ENCODE measurements at regions not wholly inside any gene's neighbourhood (a gene's known extent, or its start where the extent isn't known, plus 50 kb on each side); places are given as distances from the start of the nearest gene placed in this dataset.

- Histone ChIP-seq H3K14ac (ENCODE audit: insufficient read length) (no peak overlapping the region), H3K23ac (ENCODE audit: insufficient read length) (no peak overlapping the region), H3K4ac (replicated peaks; ENCODE audit: insufficient read length, low read depth, low read length) (no peak overlapping the region), H2AFZ (ENCODE audit: low read length) (no peak overlapping the region), H4K8ac (ENCODE audit: extremely low read depth, insufficient read depth, low read length) (no peak overlapping the region), H2BK12ac (ENCODE audit: low read depth, low read length) (no peak overlapping the region), H3K9ac (replicated peaks in 1 of 4; ENCODE audit: extremely low read depth in 1 of 4, low read depth in 3 of 4, low read length in 3 of 4) (no peak overlapping the region), H3K18ac (ENCODE audit: extremely low read depth, low read length) (no peak overlapping the region), H4K5ac (ENCODE audit: insufficient read length, low read depth, low read length) (no peak overlapping the region), H3K27me3 (replicated peaks in 1 of 4; ENCODE audit: control insufficient read depth in 3 of 4, extremely low read depth in 1 of 4, insufficient read depth in 3 of 4, low read length in 3 of 4) (no peaks in the 10 kb centered on the region), H2AK5ac (ENCODE audit: low read depth, low read length) (no peak overlapping the region), H3K27ac (ENCODE audit: low read depth, low read length) (no peak overlapping the region), H2BK15ac (ENCODE audit: low read length) (no peak overlapping the region), H3K79me2 (ENCODE audit: control insufficient read depth in 1 of 2, insufficient read depth in 2 of 2, low read length in 2 of 2) (no peaks in the 10 kb centered on the region), H3K23me2 (ENCODE audit: low read depth, low read length) (no peaks in the 10 kb centered on the region), H4K91ac (replicated peaks; ENCODE audit: insufficient read length, low read length) (no peak overlapping the region), H3K56ac (replicated peaks; ENCODE audit: insufficient read length, low read depth, low read length) (no peak overlapping the region), H2BK20ac (ENCODE audit: low read length) (no peak overlapping the region), H3K36me3 (ENCODE audit: control insufficient read depth in 2 of 4, insufficient read depth in 4 of 4, low read length in 3 of 4) (peaks cover 0 to 4% (median 0%) of the 10 kb centered on the region in 4 experiments; a peak in 1 of 8 replicates), H3K4me2 (ENCODE audit: insufficient read depth in 1 of 2, low read depth in 2 of 2, low read length in 2 of 2) (no peak overlapping the region), H4K20me1 (replicated peaks in 1 of 2; ENCODE audit: control insufficient read depth in 1 of 2, insufficient read depth in 2 of 2, low read length in 2 of 2) (no peaks in the 10 kb centered on the region), H2BK5ac (ENCODE audit: low read depth, low read length) (no peak overlapping the region), H3K9me3 (ENCODE audit: insufficient read depth in 2 of 2, low read depth in 1 of 2, low read length in 1 of 2) (peaks cover 22 to 25% of the 10 kb centered on the region in 2 experiments), H3K4me3 (ENCODE audit: extremely low read depth in 1 of 4, insufficient read depth in 2 of 4, low read depth in 3 of 4, low read length in 4 of 4) (peak overlapping the region in 1 of 4 experiments; percentile 2; a peak in 1 of 8 replicates), H2BK120ac (replicated peaks; ENCODE audit: low read depth, low read length) (no peak overlapping the region), H3K4me1 (replicated peaks in 1 of 4; ENCODE audit: control insufficient read depth in 3 of 4, insufficient read depth in 4 of 4, low read length in 3 of 4) (peaks cover 3 to 12% (median 6%) of the 10 kb centered on the region in 4 experiments; a peak in 6 of 7 replicates), H3K79me1 (ENCODE audit: low read depth, low read length) (no peaks in the 10 kb centered on the region)
- POLR2A ChIA-PET (ENCODE audit: partially characterized antibody) = no interaction called here
- DNase-seq (ENCODE audit: low read depth in 1 of 2, low spot score in 2 of 2) (peak in 1 of 2 experiments; percentile 38), FAIRE-seq (peak; percentile 94)
- TF ChIP-seq, protein P1, sequence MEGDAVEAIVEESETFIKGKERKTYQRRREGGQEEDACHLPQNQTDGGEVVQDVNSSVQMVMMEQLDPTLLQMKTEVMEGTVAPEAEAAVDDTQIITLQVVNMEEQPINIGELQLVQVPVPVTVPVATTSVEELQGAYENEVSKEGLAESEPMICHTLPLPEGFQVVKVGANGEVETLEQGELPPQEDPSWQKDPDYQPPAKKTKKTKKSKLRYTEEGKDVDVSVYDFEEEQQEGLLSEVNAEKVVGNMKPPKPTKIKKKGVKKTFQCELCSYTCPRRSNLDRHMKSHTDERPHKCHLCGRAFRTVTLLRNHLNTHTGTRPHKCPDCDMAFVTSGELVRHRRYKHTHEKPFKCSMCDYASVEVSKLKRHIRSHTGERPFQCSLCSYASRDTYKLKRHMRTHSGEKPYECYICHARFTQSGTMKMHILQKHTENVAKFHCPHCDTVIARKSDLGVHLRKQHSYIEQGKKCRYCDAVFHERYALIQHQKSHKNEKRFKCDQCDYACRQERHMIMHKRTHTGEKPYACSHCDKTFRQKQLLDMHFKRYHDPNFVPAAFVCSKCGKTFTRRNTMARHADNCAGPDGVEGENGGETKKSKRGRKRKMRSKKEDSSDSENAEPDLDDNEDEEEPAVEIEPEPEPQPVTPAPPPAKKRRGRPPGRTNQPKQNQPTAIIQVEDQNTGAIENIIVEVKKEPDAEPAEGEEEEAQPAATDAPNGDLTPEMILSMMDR (IDR thresholded peaks at IDR 0.05; ENCODE audit: control extremely low read depth in 1 of 3, insufficient read depth in 1 of 3, low read depth in 1 of 3, low read length in 3 of 3) = no peak
- TF ChIP-seq KDM4A (IDR thresholded peaks at IDR 0.05; ENCODE audit: low read depth, low read length, severe bottlenecking) (no peak), SP1 (IDR thresholded peaks at IDR 0.05; ENCODE audit: low read depth, low read length) (0 out of 2 replicates have a peak, but pooled peaks have one; percentile 20), GTF2F1 (IDR thresholded peaks at IDR 0.05; ENCODE audit: borderline replicate concordance, low read depth, low read length) (no peak), BRCA1 (IDR thresholded peaks at IDR 0.05; ENCODE audit: low read depth, low read length) (no peak), SIRT6 (IDR thresholded peaks at IDR 0.05; ENCODE audit: low read length) (no peak), TEAD4 (IDR thresholded peaks at IDR 0.05; ENCODE audit: low read depth, low read length) (peak; percentile 29; the same call in 1 of the 2 replicates)
- 30% methylated on average over 3 of the region's 3 CpGs; no CpG with 5 or more reads in 1 of the 2 experiments for WGBS, 2 experiments (ENCODE audit: extremely low coverage in 1 of 2, insufficient coverage in 1 of 2, insufficient read length in 1 of 2, insufficient replicate concordance in 2 of 2, low coverage in 1 of 2, low lambda C conversion rate in 2 of 2, missing lambda C conversion rate in 1 of 2)
- CTCF ChIA-PET (ENCODE audit: partially characterized antibody) = interaction anchor here (2.0 kb wide), 1 partner anchor 9 kb away, joined by 6 read pairs; no protein-coding TSS in a partner anchor
These were observed 64.3 kb downstream of the EDN1 start for GRCh38 chr6:12354499-12354898.

All from H1 (cell line).